ENCODE measurements at regions not wholly inside any gene's neighbourhood (a gene's known extent, or its start where the extent isn't known, plus 50 kb on each side); places are given as distances from the start of the nearest gene placed in this dataset.

GRCh38 chr4:149145803-149146202 lies 669.8 kb downstream of the IQCM start:
- no peaks in the 10 kb centered on the region for H3K36me3 Mint-ChIP-seq (ENCODE audit: insufficient read depth, unreplicated experiment)
- TF ChIP-seq CTCF (IDR thresholded peaks at IDR 0.05; ENCODE audit: unreplicated experiment), result no peak
- H3K27ac Mint-ChIP-seq (ENCODE audit: low read depth, unreplicated experiment), result no peak overlapping the region
- H3K4me3 Mint-ChIP-seq (ENCODE audit: unreplicated experiment), result no peak overlapping the region
- BruUV-seq (replicated peaks), result no TSS peak
- ChIA-PET POLR2A (no interaction called here), CTCF (interaction anchor here (0.6 kb wide), 1 partner anchor 24 kb away, joined by 3 read pairs; no protein-coding TSS in a partner anchor)
- peaks cover 5% of the 10 kb centered on the region for H3K4me1 Mint-ChIP-seq (ENCODE audit: insufficient read depth, unreplicated experiment)
- DNase-seq (ENCODE audit: unreplicated experiment), result no peak
- intact Hi-C loops (cut with micrococcal nuclease), result no loop called here
- H3K27me3 Mint-ChIP-seq (ENCODE audit: insufficient read depth, unreplicated experiment), result no peaks in the 10 kb centered on the region
- H3K9me3 Mint-ChIP-seq (ENCODE audit: unreplicated experiment), result peaks cover 9% of the 10 kb centered on the region

- intact Hi-C loops (cut with micrococcal nuclease), result no loop called here
Observed at GRCh38 chr4:149144060-149144459, 671.6 kb downstream of the IQCM start.

GRCh38 chr4:149141391-149141790 lies 674.3 kb downstream of the IQCM start:
- TF ChIP-seq CTCF (IDR thresholded peaks at IDR 0.05; ENCODE audit: unreplicated experiment), result no peak
- H3K36me3 Mint-ChIP-seq (ENCODE audit: insufficient read depth, unreplicated experiment), result no peaks in the 10 kb centered on the region
- peaks cover 8% of the 10 kb centered on the region for H3K4me1 Mint-ChIP-seq (ENCODE audit: insufficient read depth, unreplicated experiment)
- no TSS peak for BruUV-seq (replicated peaks)
- POLR2A ChIA-PET, result no interaction called here
- CTCF ChIA-PET, result no interaction called here
- no peaks in the 10 kb centered on the region for H3K27me3 Mint-ChIP-seq (ENCODE audit: insufficient read depth, unreplicated experiment)
- peak overlapping the region; percentile 29 for H3K27ac Mint-ChIP-seq (ENCODE audit: low read depth, unreplicated experiment)
- DNase-seq (ENCODE audit: unreplicated experiment), result no peak
- H3K9me3 Mint-ChIP-seq (ENCODE audit: unreplicated experiment), result peaks cover 8% of the 10 kb centered on the region
- intact Hi-C loops (cut with micrococcal nuclease), result no loop called here
- H3K4me3 Mint-ChIP-seq (ENCODE audit: unreplicated experiment), result no peak overlapping the region

More at GRCh38 chr4:149144060-149144459, 671.6 kb downstream of the IQCM start:
- H3K4me1 Mint-ChIP-seq (ENCODE audit: insufficient read depth, unreplicated experiment), result peaks cover 8% of the 10 kb centered on the region
- no peak for DNase-seq (ENCODE audit: unreplicated experiment)
- peaks cover 8% of the 10 kb centered on the region for H3K9me3 Mint-ChIP-seq (ENCODE audit: unreplicated experiment)
- H3K4me3 Mint-ChIP-seq (ENCODE audit: unreplicated experiment), result no peak overlapping the region
- POLR2A ChIA-PET, result no interaction called here
- no peak for TF ChIP-seq CTCF (IDR thresholded peaks at IDR 0.05; ENCODE audit: unreplicated experiment)
- H3K27me3 Mint-ChIP-seq (ENCODE audit: insufficient read depth, unreplicated experiment), result no peaks in the 10 kb centered on the region
- peak overlapping the region; percentile 28 for H3K27ac Mint-ChIP-seq (ENCODE audit: low read depth, unreplicated experiment)
- CTCF ChIA-PET, result no interaction called here
- H3K36me3 Mint-ChIP-seq (ENCODE audit: insufficient read depth, unreplicated experiment), result no peaks in the 10 kb centered on the region
- BruUV-seq (replicated peaks), result no TSS peak

GRCh38 chr4:149140841-149141240 lies 674.8 kb downstream of the IQCM start:
- peaks cover 8% of the 10 kb centered on the region for H3K4me1 Mint-ChIP-seq (ENCODE audit: insufficient read depth, unreplicated experiment)
- no peak overlapping the region for H3K4me3 Mint-ChIP-seq (ENCODE audit: unreplicated experiment)
- H3K9me3 Mint-ChIP-seq (ENCODE audit: unreplicated experiment), result peaks cover 8% of the 10 kb centered on the region
- no peaks in the 10 kb centered on the region for H3K27me3 Mint-ChIP-seq (ENCODE audit: insufficient read depth, unreplicated experiment)
- ChIA-PET POLR2A (no interaction called here), CTCF (no interaction called here)
- no peaks in the 10 kb centered on the region for H3K36me3 Mint-ChIP-seq (ENCODE audit: insufficient read depth, unreplicated experiment)
- DNase-seq (ENCODE audit: unreplicated experiment), result peak; percentile 13
- no TSS peak for BruUV-seq (replicated peaks)
- intact Hi-C loops (cut with micrococcal nuclease), result no loop called here
- peak overlapping the region; percentile 29 for H3K27ac Mint-ChIP-seq (ENCODE audit: low read depth, unreplicated experiment)
- TF ChIP-seq CTCF (IDR thresholded peaks at IDR 0.05; ENCODE audit: unreplicated experiment), result no peak
